ENCODE measurements at regions not wholly inside any gene's neighbourhood (a gene's known extent, or its start where the extent isn't known, plus 50 kb on each side); places are given as distances from the start of the nearest gene placed in this dataset.

DNA sequence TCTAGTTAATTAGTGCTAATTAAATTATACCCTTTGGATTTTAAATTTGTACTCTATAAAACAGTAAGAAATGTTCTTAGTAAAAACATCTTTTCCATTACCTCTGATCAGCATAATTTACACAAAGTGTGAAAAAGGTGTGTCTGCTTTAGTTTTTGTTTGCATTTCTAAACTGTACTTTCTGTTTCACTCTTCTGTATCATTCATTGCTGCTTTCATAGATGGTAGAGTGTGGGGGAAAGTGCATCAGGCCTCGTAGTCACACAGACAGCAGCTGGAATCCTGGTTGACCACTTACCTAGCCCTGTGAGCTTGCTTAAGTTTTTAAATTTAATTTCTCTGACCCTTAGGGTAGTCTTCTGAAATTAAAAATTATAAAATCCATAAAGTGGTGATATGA lies 275.4 kb upstream of the PITX2 start:
- Histone ChIP-seq H3K36me3 (no peaks in the 10 kb centered on the region), H3K27ac (no peak overlapping the region), H3K9me3 (no peaks in the 10 kb centered on the region), H3K4me1 (no peaks in the 10 kb centered on the region), H3K4me3 (no peak overlapping the region), H3K27me3 (no peaks in the 10 kb centered on the region)
- ATAC-seq (no peak), DNase-seq (no peak)
- WGBS, 2 donors: 70% methylated on average over 1 of the region's 1 CpG
- TF ChIP-seq, protein P1, sequence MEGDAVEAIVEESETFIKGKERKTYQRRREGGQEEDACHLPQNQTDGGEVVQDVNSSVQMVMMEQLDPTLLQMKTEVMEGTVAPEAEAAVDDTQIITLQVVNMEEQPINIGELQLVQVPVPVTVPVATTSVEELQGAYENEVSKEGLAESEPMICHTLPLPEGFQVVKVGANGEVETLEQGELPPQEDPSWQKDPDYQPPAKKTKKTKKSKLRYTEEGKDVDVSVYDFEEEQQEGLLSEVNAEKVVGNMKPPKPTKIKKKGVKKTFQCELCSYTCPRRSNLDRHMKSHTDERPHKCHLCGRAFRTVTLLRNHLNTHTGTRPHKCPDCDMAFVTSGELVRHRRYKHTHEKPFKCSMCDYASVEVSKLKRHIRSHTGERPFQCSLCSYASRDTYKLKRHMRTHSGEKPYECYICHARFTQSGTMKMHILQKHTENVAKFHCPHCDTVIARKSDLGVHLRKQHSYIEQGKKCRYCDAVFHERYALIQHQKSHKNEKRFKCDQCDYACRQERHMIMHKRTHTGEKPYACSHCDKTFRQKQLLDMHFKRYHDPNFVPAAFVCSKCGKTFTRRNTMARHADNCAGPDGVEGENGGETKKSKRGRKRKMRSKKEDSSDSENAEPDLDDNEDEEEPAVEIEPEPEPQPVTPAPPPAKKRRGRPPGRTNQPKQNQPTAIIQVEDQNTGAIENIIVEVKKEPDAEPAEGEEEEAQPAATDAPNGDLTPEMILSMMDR (IDR thresholded peaks at IDR 0.05): no peak
- intact Hi-C loops (cut with DNase I): no loop called here

DNA sequence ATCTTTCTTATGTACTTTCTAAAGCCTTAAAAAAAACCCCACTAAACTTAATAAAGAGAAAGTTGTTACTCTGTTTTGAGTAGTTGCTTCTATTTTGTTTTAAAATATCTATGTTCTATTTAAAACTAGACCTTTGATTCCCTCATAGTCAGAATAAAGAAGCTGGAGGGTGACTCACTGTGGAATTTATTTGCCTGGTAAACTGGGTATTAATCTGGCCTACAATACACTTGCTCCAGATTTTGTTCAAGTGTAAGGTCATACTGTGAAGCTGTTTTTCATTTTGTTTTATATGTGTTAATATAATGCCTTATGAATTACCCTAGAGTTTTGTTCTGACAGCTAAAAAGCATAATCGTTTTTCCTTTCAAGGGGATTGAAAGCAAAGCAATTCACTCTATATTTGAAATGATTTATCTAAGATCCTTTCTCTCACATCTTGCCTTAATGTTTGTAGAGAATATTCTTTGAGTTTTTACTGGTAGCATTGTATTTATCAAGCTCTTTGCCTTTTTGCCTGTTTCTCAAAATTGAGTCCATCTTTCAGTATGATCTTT lies 277.4 kb upstream of the PITX2 start:
- Histone ChIP-seq H3K4me1 (no peaks in the 10 kb centered on the region), H3K27ac (no peak overlapping the region), H3K4me3 (no peak overlapping the region), H3K36me3 (no peaks in the 10 kb centered on the region), H3K27me3 (no peaks in the 10 kb centered on the region), H3K9me3 (no peaks in the 10 kb centered on the region)
- TF ChIP-seq, protein P1 (IDR thresholded peaks at IDR 0.05): no peak
- DNase-seq (no peak), ATAC-seq (no peak)
- 49% methylated on average over 1 of the region's 1 CpG for WGBS, 2 donors
- intact Hi-C loops (cut with DNase I): no loop called here

DNA sequence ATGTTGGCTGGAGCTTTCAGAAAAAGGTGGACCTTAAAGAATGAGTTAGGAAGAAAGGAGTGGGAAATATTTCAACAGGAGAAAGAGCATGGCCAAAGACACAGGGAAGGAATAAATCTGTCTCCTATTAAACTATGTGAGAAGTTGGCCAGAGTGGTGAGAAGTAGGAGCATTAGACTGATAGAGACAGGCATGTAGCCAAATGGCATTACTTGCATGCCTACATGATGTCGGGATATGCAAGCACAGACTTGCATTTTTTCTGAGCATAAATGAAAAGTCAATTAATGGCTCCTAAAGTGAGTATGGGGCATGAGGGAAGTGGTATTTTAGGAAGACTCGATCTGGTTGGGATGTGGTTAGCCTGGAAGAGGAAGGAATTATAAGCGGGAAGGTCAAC lies 279.6 kb upstream of the PITX2 start:
- 47 to 61% methylated on average over 3 of the region's 3 CpGs for WGBS, 2 donors
- Histone ChIP-seq H3K9me3 (no peaks in the 10 kb centered on the region), H3K27me3 (no peaks in the 10 kb centered on the region), H3K36me3 (no peaks in the 10 kb centered on the region), H3K4me3 (no peak overlapping the region), H3K4me1 (no peaks in the 10 kb centered on the region), H3K27ac (no peak overlapping the region)
- TF ChIP-seq, protein P1 (IDR thresholded peaks at IDR 0.05): no peak
- DNase-seq (no peak), ATAC-seq (no peak)
- intact Hi-C loops (cut with DNase I): no loop called here

DNA sequence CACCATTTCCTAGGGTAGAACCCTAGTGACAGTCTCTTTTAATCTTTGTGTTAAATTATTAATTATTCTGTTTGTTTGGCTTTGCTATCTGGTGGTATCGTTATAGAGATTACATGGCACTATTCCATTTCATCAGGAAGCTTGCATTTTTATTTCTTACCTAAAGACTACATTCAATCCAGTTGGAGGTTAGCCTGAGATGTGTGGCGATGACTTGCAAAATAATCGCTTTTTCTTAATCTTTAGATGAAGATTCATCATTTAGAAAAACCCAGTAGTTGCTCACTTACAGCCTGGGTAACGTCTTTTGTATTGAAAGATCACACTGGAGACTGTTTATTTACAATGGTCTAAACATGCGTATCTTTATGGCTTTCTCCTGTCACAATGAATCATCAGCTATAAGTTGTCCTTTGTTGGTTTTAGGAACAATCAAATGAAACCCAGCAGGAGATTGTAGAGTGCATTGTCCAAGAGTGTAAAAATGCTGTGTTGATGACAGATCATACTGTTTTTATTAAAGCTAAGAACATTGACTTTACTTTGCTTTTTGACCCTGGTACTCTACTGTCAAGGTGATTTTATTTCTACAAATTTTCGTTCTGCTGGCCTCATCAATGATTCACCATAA lies 281.7 kb upstream of the PITX2 start:
- intact Hi-C loops (cut with DNase I): loop anchor here in 1 of 10 donors (2.0 kb wide), 1 partner anchor 14 kb away; no protein-coding TSS in a partner anchor
- Histone ChIP-seq H3K27ac (no peak overlapping the region), H3K4me3 (no peak overlapping the region), H3K9me3 (no peaks in the 10 kb centered on the region), H3K4me1 (no peaks in the 10 kb centered on the region), H3K27me3 (no peaks in the 10 kb centered on the region), H3K36me3 (no peaks in the 10 kb centered on the region)
- TF ChIP-seq, protein P1 (IDR thresholded peaks at IDR 0.05): no peak
- WGBS, 2 donors: 68 to 77% methylated on average over 6 of the region's 6 CpGs
- DNase-seq (no peak), ATAC-seq (no peak)
